GOT3 (cell line): ENCODE measurements at regions not wholly inside any gene's neighbourhood (a gene's known extent, or its start where the extent isn't known, plus 50 kb on each side); places are given as distances from the start of the nearest gene placed in this dataset.

Source experiments
- DNase-seq: peaks from one replicate; lab custom pipeline; 2025; ENCODE audit warnings: mixed read lengths; lab: John Stamatoyannopoulos, UW

GRCh38 chr5:173719731-173720082 is 103.3 kb upstream of the BOD1 start:
- DNase-seq = no peak

- DNase-seq = no peak
These were observed 104.0 kb upstream of the BOD1 start for GRCh38 chr5:173720286-173720952.

DNA sequence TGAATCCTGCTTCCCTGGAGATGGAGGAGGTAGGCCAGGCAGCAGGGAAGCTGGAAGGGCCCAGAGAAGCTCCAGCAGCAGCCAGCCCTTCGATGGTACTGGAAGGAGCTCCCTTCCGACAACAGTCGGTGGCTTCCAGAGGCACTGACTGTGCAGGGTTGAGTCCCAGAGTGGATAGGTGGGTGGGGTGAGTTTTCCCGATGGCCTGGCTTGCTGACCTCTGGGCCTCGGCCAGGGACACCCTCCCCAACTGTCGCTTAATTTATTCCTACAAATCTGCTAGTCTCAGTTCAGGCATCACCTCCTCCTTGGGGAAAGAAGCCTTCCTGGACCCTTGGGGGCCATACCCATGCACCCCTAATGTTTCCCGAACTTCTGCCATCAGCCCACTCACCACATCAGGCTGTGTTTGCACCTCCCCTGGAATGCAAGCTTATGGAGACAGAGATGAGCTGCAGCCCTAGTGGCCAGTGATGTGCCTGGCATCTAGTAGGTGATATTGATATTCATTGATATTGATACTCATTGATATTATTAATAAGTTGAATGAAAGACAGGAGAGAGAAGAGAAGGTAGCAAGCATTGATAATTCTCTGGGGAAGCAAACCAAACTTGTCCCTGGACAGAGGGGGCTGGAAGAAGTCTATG is 104.6 kb upstream of the BOD1 start:
- DNase-seq = no peak

GRCh38 chr5:173721601-173722232 is 105.3 kb upstream of the BOD1 start:
- no peak for DNase-seq

DNA sequence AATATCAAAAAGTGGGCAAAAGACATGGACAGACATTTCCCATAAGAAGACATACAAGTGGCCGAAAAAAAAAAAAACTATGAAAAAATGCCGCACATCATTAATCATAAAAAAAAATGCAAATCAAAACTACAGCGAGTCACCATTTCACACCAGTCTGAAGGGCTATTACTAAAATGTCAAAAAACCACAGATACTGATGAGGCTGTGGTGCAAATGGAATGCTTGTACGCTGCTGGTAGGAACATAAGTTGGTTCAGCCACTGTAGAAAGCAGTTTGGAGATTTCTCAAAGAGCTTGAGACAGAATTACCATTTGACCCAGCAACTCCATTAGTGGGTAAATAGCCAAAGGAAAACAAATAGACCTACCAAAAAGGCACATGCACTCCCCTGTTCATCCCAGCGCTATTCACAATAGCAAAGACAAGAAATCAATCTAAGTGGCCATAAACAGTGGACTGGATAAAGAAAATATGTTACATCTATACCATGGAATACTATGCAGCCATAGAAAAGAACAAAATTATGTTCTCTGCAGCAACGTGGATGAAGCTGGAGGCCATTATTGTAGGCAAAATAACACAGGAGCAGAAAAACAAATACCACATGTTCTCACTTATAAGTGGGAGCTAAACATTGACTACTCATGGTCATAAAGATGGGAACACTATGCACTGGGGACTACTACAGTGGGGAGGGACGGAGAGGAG is 110.6 kb upstream of the BOD1 start:
- DNase-seq = no peak

DNA sequence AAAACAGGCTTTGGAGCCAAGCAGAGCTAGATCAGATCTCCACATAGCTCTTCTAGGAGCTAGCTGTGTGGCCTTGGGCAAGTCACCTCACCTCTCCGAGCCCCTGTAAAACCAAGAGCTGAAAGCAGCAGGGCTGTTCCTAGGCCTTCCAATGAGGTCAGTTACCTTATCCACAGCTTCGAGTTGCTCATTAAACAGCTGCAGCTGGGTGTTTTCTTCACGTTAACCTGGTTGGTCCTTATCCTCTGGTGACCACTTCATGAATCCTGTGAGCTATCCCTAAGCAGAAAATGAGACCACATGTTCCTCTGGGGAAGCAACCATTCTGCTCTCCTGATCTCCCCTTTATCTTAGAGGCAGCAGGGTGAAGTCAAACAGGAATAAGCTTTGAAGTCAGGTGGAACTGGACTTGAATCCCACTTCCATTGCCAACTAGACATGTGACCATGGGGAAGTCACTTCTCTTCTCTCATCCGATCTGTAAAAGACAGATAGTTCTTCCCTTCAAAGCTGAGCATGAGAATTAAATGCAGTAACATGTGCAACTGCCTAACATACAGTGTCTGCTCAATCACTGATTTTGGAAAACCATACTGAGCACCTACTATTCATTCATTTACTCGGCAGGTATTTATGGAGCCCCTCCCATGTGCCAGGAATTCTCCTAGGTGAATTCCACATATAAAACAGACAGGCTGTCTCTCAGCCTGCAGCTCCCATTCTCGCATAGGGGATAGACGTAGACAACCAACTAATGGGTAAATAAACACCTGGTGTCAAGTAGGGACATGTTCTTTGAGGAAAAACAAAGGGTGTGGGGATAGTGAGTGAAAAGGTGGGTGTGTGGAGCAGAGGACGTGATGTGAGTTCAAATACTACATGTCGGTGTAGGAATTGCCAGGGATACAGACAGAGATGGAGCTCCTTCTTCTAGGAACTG is 111.7 kb upstream of the BOD1 start:
- DNase-seq = no peak

- no peak for DNase-seq
These were observed 112.8 kb upstream of the BOD1 start for GRCh38 chr5:173729079-173729765.

DNA sequence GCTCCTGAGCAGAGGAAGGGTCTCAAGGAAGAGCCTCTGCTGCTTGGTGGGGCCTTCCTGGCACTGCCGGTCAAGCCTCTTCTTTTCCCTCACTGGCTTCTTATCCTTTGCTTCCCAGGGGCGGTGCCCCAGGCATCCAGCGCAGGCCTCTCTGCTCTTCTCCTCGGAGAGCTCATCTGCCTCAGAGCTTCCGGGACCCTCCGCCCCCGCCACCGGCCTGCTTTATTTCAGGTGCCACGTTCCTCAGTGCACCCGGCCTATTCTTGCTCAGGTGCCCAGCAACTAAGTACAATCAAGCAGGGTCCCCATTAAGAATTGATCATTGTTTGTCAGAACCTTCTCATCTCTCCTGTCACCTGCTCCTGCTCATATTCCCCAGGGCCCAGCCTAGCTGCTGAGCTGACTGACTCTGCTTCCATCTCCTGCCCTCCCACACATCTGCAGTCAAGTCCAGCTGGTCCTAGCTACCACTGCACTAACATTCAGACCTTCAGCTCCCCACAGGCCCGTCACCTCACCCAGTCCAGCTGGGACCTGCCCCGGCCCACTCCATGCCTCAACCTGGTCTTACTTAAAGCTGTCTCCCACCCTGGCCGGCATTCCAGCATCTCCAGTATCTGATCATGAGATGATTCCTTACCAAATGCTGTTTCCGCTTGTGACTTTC is 114.3 kb upstream of the BOD1 start:
- no peak for DNase-seq

GRCh38 chr5:173733021-173733420 is 116.6 kb upstream of the BOD1 start:
- DNase-seq = no peak

DNA sequence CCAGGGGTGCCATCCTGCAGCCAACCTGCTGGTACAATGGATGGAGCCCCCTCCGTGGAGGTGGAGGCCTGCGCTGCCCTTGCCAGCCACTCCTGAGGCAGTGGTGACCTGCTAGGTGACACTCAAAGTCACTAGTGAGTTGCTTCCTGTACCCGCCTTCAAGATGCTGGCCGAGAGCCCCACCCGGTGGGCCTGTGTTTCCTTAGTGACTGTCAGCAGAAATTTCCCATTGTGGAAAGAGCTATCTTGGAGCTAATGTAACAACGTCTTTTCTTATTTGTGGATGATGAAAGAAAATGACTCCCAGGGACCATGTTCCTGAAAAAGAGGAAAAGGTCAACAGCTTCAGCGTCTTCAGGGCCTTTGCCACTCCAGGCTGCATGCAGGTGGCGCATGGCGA is 117.0 kb upstream of the BOD1 start:
- no peak for DNase-seq

DNA sequence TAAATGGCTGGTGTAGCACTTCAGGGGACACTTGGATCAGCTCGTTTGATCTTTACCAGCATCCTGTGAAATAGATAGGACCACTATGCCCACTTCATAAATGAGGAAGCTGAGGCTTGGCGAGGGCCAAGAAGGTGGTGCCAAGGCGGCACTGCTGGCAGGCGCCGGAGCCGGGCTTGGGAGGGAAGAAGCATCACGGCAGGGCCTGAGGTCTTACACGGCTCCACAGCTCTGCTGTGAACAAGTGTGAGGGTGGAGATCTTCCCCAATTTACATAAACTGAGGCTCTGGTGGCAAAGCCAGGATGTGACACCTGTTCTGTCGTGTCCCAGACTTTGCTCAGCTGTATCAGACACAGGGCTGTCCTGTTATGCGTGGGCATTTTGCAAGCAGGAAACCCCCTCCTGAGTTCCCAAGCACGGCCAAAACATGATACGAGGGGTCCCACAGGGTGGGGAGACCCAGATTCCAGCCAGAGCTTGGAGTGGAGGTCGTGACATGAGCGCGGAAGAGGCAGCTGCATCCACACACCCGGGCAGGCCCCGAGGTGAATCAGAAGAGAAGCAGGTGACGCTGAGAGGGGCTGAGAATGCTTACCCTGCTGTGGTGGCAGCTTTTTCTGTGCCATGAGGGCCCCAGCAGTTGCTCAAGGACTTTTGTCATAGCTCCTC is 117.5 kb upstream of the BOD1 start:
- no peak for DNase-seq

DNA sequence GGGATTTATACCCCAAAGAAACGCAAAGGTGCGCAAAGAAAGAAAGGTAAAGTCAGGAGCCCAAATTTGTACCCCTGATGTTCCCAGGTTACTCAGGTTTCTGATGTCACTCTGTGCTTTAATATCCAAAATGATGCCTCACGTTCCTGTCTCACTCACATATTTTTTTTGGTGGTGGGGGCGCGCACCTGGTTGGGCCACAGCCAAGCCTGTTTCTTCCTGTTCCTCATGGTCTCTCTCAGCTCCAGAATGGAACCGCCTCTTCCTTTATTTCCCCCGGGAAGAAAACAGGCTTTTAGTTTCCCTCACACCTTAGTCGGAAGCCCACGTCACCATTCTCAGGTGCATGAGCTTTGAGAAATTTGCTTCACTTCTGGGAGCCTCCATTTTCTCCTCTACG is 118.3 kb upstream of the BOD1 start:
- DNase-seq = no peak

DNA sequence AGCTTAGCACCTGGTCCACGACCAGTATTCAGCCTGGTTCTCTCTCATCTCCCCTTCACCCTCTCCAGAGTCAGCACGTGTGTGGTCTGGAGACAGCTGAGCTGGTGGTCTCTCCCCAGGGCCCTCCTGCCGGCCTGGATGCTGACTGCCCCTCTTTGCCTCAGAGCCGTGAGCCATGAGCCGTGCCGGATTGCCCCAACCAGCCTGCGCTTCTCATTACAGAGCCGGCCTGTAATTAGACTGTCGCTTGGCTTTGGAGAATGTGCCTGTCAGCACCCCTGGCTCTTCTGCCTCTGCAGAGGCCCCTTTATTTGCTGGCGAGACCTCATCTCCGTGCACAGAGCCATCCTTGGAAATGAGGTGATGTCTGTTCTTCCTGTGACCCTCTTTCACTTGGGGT is 118.7 kb upstream of the BOD1 start:
- no peak for DNase-seq

- DNase-seq = no peak
These were observed 119.2 kb upstream of the BOD1 start for GRCh38 chr5:173735691-173736090.

- DNase-seq = no peak
These were observed 119.9 kb upstream of the BOD1 start for GRCh38 chr5:173736374-173736773.

GRCh38 chr5:173736923-173737412 is 120.5 kb upstream of the BOD1 start:
- DNase-seq = no peak

DNA sequence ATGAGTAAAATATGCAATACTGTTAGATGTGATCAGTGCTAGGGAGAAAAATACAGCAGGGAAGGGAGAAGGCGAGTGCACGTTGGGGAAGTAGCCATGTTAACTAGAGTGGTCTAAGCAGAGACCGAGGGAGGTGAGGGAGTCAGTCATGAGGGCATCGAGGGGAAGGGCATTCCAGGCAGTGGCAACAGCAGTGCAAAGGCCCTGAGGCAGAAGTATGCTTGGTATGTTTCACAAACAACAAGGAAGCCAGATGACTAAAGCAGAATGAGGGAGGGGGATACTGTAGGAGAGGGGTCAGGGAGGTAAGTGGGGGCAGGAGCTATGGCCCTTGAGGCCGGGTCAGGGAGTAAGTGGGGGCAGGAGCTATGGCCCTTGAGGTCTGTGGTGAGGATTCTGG is 123.3 kb upstream of the BOD1 start:
- no peak for DNase-seq

DNA sequence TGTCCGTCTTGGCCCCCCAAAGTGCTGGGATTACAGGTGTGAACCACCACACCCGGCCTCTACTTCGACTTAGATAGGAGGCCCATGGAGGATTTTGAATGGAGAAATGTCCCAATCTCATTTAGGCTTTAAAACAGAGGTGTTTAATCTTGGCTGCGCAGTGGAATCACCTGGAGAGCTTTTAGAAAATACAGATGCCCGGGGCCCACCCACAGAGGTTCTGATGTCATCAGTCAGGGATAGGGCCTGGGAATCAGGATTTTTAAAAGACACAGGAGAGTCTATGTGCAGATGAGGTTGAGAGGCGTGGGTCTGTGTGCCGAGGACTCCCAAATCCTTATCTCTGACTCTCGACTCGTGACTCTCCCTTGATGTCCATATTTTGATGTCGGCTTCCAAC is 124.0 kb upstream of the BOD1 start:
- no peak for DNase-seq

GRCh38 chr5:173741087-173741486 is 124.6 kb upstream of the BOD1 start:
- no peak for DNase-seq
